ENCODE measurements at regions not wholly inside any gene's neighbourhood (a gene's known extent, or its start where the extent isn't known, plus 50 kb on each side); places are given as distances from the start of the nearest gene placed in this dataset.

GRCh38 chr7:67553378-67553777 lies 556.7 kb downstream of the TYW1 start:
- DNase-seq (ENCODE audit: low spot score): no peak

GRCh38 chr7:67554986-67555385 lies 558.4 kb downstream of the TYW1 start:
- no peak for DNase-seq (ENCODE audit: low spot score)

DNA sequence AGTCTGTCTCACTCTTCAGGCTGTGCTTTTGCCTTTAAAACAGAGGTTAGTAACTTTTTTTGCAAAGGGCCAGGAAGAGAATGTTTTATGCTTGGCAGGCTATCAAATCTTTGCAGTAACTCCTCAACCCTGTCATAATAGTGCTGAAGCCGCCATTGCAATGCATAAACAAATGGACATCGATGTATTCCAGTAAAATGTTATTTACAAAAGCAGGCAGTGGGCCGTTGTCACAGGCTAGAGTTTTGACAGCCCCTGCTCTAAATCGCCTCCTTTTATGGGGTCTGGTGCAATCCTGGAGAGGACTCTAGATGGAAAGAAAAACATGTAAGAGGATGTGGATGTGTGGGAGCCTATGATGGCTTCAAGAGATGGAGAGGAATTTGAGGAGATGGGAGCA lies 568.3 kb downstream of the TYW1 start:
- no peak for DNase-seq (ENCODE audit: low spot score)

DNA sequence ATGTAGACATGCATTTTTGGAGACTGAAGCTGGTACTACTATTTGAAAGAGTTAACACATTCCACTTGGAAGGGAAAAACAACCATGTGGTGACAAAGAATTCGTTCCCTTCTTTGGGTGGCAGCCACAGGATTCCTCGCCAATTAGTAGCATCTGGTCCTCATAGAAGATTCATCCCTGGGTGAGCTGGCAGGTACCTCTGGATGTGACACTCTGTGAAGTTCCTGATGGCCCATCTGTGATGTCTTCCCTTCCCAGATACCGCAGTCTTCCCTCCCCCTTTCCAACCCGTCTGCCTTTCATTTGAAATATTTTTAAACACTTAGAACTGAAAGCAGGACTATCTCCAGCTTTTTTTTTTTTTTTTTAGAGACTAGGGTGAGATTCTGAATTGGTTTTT lies 569.5 kb downstream of the TYW1 start:
- DNase-seq (ENCODE audit: low spot score): no peak

DNA sequence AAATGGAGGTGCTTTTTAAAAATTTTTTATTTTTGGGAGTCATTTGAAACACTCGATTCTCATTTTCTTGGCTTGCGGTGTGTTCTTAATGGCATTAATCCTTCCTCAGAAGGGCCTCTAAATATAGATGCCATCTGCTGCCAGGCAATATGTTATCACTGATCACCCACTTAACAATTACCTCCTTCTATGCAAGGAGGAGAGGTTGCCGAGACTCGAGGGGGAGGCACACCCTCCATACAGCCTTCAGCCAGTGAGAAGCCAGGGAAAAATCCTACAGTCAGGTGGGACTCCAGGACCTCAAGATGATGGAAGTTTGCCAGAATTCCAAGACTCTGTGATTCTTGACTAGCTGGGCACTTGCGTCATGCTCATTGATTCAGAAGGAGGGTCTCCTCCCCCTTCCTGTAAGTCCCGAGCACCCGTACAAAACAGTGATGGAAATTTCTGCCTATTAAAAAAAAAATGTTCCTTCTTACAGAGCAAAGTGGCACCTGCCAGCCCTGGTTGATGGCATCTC lies 574.5 kb downstream of the TYW1 start:
- DNase-seq (ENCODE audit: low spot score): no peak

GRCh38 chr7:67573639-67574038 lies 577.0 kb downstream of the TYW1 start:
- DNase-seq (ENCODE audit: low spot score): no peak

GRCh38 chr7:67588631-67589030 lies 592.0 kb downstream of the TYW1 start:
- DNase-seq (ENCODE audit: low spot score): no peak

GRCh38 chr7:67589183-67589582 lies 592.5 kb downstream of the TYW1 start:
- no peak for DNase-seq (ENCODE audit: low spot score)

DNA sequence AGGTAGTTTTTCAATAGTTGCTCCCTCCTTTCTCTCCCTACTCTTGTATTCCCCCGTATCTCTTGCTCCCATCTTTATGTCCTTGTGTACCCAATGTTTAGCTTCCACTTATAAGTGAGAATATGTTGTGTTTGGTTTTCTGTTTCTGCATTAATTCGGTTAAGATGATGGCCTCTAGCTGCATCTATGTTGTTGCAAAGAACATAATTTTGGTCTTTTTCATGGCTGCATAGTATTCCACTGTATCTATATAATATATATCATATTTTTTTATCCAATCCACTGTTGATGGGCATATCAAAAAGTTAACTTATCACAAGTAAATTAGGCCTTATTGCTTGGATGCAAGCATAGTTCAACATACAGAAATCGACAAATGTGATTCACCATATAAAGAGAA lies 594.0 kb downstream of the TYW1 start:
- DNase-seq (ENCODE audit: low spot score): no peak

- no peak for DNase-seq (ENCODE audit: low spot score)
Observed at GRCh38 chr7:67593794-67594193, 597.2 kb downstream of the TYW1 start.

GRCh38 chr7:67595431-67596180 lies 599.0 kb downstream of the TYW1 start:
- DNase-seq (ENCODE audit: low spot score): no peak

- DNase-seq (ENCODE audit: low spot score): no peak
Observed at GRCh38 chr7:67597161-67597560, 600.5 kb downstream of the TYW1 start.

DNA sequence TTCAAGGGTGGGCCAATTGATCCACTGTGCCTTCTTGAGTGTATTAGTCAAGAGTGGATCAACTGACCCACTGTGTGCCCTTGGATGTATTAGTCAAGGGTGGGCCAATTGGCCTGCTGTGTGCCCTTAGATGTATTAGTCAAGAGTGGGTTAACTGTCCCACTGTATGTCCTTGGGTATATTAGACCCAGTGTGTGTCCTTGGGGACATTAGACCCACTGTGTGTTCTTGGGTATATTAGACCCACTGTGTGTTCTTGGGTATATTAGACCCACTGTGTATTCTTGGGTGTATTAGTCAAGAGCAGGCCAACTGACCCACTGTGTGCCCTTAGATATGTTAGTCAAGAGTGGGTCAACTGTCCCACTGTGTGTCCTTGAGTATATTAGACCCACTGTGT lies 601.8 kb downstream of the TYW1 start:
- no peak for DNase-seq (ENCODE audit: low spot score)

DNA sequence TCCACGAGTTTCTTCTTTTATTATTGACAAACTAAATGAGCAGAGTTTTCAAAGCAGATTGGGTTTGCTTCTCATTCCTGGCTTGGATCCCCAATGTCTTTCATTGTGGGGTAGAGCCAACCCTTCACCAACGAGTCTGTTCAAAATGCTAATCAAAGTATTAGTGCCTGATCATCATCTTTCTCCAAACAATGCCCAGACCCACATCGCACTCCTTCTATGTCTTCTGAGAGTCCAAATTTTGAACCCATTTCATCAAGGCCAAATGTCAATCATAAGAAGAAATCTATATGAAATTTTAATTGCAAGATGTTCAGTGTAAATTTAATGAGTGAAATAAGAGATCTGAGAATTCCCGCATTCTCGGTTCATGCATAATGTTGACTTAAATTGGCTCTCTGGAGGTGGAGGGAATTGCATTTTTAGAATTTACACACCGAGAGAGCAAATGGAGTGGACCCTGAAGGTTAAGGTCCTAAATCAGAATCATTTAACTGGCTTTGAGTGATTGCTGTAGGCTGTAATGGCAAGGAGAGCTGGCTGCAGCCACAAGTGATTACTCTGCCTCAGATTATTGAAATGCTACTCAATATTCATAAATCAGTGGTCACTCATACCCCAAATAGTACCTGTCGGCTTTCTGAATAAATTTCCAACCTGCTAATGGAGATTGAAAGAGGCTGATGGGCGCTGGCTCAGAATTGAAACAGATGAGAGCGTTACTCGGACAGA lies 602.9 kb downstream of the TYW1 start:
- DNase-seq (ENCODE audit: low spot score): no peak

- DNase-seq (ENCODE audit: low spot score): no peak
Observed at GRCh38 chr7:67602246-67602887, 605.7 kb downstream of the TYW1 start.

GRCh38 chr7:67604461-67605386 lies 608.1 kb downstream of the TYW1 start:
- no peak for DNase-seq (ENCODE audit: low spot score)

DNA sequence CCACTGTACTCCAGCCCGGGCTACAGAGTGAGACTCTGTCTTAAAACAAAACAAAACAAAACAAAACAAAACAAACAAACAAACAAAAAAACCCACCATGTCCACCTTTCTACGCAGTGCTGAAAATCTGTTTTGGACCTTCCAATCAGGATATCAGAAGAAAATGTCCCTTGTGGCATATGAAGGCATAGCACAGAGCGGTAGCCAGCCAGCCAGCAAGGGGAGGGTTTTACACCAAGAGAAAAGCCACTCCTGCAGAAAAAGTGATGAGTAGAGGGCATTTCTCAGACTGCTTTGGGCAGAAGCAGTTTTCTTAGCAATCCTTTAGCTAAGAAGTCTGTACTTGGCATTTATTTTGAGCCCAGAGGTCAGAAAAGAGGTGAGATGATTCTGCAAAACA lies 612.2 kb downstream of the TYW1 start:
- no peak for DNase-seq (ENCODE audit: low spot score)

GRCh38 chr7:67610897-67611296 lies 614.3 kb downstream of the TYW1 start:
- no peak for DNase-seq (ENCODE audit: low spot score)

- DNase-seq (ENCODE audit: low spot score): no peak
Observed at GRCh38 chr7:67614843-67615242, 618.2 kb downstream of the TYW1 start.

- DNase-seq (ENCODE audit: low spot score): no peak
Observed at GRCh38 chr7:67616517-67616916, 619.9 kb downstream of the TYW1 start.

DNA sequence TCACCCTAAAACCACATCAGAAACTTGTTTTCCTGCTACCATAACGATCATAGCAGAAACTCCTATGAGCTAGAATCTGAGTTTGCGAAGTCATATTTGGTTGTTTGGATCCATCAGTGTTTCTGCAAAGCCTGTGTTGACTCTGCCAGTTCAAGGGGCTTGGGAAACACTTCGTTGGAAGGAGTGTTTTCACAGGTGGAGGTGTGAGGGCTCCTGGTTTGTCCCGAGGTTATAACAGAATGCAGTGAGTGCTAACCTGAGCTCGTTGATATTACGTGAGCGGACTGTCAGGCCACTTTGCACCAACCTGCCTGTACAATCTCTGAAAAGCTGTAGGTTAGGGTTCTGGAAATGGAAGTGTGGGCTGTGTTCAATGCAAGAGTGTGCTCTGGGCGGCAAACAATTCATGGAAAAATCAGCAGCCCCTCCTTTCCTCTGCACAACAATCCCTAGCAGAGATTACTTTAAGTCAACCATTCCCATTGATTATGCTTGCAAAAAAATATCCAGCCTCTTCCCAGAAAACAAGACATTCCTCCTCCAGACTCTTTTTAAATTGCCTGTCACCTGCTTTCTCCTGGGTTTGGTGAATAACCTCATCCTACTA lies 622.0 kb downstream of the TYW1 start:
- no peak for DNase-seq (ENCODE audit: low spot score)

All from hematopoietic multipotent progenitor cell treated with erythropoietin and hydrocortisone succinate and interleukin-3 and kit ligand, for 17 days (in vitro differentiated cells).